ENCODE measurements at regions not wholly inside any gene's neighbourhood (a gene's known extent, or its start where the extent isn't known, plus 50 kb on each side); places are given as distances from the start of the nearest gene placed in this dataset.

GRCh38 chr5:123865641-123866040 is 353.7 kb downstream of the CSNK1G3 start:
- Histone ChIP-seq H3K9ac (ENCODE audit: insufficient read depth, low read length) (no peak overlapping the region), H3K27ac (ENCODE audit: insufficient read depth, low read length) (no peak overlapping the region), H2AFZ (ENCODE audit: low read length) (no peak overlapping the region), H3K79me2 (ENCODE audit: control insufficient read depth, insufficient read depth, low read length) (no peaks in the 10 kb centered on the region), H3K36me3 (ENCODE audit: control insufficient read depth, insufficient read depth, low read length) (no peaks in the 10 kb centered on the region), H3K4me2 (ENCODE audit: extremely low read depth, insufficient read depth, low read length) (no peak overlapping the region), H3K4me3 (replicated peaks in 1 of 4; ENCODE audit: control extremely low read depth in 1 of 4, insufficient read depth in 1 of 4, low read depth in 3 of 4, low read length in 4 of 4) (no peak overlapping the region), H3K4me1 (ENCODE audit: control insufficient read depth, extremely low read depth, insufficient read depth, low read length) (no peaks in the 10 kb centered on the region), H4K20me1 (ENCODE audit: control insufficient read depth, extremely low read depth, insufficient read depth, low read length) (no peaks in the 10 kb centered on the region), H3K27me3 (ENCODE audit: control insufficient read depth, insufficient read depth, low read length) (no peaks in the 10 kb centered on the region), H3K9me3 (ENCODE audit: control insufficient read depth, insufficient read depth, low read depth, low read length) (no peaks in the 10 kb centered on the region)
- TF ChIP-seq CTCF (conservative IDR thresholded peaks at IDR 0.05 in 1 of 2, IDR thresholded peaks at IDR 0.05 in 1 of 2; ENCODE audit: low read depth in 1 of 2, low read length in 2 of 2) (no peak), EZH2 (IDR thresholded peaks at IDR 0.05; ENCODE audit: low read length, missing control alignments) (no peak)
- peak in 1 of 2 donors; percentile 83 for DNase-seq (ENCODE audit: low read depth in 2 of 2)

GRCh38 chr5:123864578-123864977 is 352.6 kb downstream of the CSNK1G3 start:
- H3K9ac ChIP-seq (ENCODE audit: insufficient read depth, low read length), result no peak overlapping the region
- no peak for DNase-seq (ENCODE audit: low read depth in 2 of 2)
- H3K27me3 ChIP-seq (ENCODE audit: control insufficient read depth, insufficient read depth, low read length), result no peaks in the 10 kb centered on the region
- H2AFZ ChIP-seq (ENCODE audit: low read length), result no peak overlapping the region
- no peaks in the 10 kb centered on the region for H3K4me1 ChIP-seq (ENCODE audit: control insufficient read depth, extremely low read depth, insufficient read depth, low read length)
- H3K4me2 ChIP-seq (ENCODE audit: extremely low read depth, insufficient read depth, low read length), result no peak overlapping the region
- no peak for TF ChIP-seq CTCF (conservative IDR thresholded peaks at IDR 0.05 in 1 of 2, IDR thresholded peaks at IDR 0.05 in 1 of 2; ENCODE audit: low read depth in 1 of 2, low read length in 2 of 2)
- no peak for TF ChIP-seq EZH2 (IDR thresholded peaks at IDR 0.05; ENCODE audit: low read length, missing control alignments)
- H3K27ac ChIP-seq (ENCODE audit: insufficient read depth, low read length), result no peak overlapping the region
- no peaks in the 10 kb centered on the region for H4K20me1 ChIP-seq (ENCODE audit: control insufficient read depth, extremely low read depth, insufficient read depth, low read length)
- no peaks in the 10 kb centered on the region for H3K36me3 ChIP-seq (ENCODE audit: control insufficient read depth, insufficient read depth, low read length)
- no peaks in the 10 kb centered on the region for H3K79me2 ChIP-seq (ENCODE audit: control insufficient read depth, insufficient read depth, low read length)
- no peaks in the 10 kb centered on the region for H3K9me3 ChIP-seq (ENCODE audit: control insufficient read depth, insufficient read depth, low read depth, low read length)
- H3K4me3 ChIP-seq (replicated peaks in 1 of 4; ENCODE audit: control extremely low read depth in 1 of 4, insufficient read depth in 1 of 4, low read depth in 3 of 4, low read length in 4 of 4), result no peak overlapping the region

GRCh38 chr5:123858938-123859337 is 347.0 kb downstream of the CSNK1G3 start:
- TF ChIP-seq EZH2 (IDR thresholded peaks at IDR 0.05; ENCODE audit: low read length, missing control alignments) (no peak), CTCF (conservative IDR thresholded peaks at IDR 0.05 in 1 of 2, IDR thresholded peaks at IDR 0.05 in 1 of 2; ENCODE audit: low read depth in 1 of 2, low read length in 2 of 2) (no peak)

More at GRCh38 chr5:123858938-123859337, 347.0 kb downstream of the CSNK1G3 start:
- H3K27me3 ChIP-seq (ENCODE audit: control insufficient read depth, insufficient read depth, low read length), result no peaks in the 10 kb centered on the region
- no peaks in the 10 kb centered on the region for H3K79me2 ChIP-seq (ENCODE audit: control insufficient read depth, insufficient read depth, low read length)
- no peak overlapping the region for H3K4me2 ChIP-seq (ENCODE audit: extremely low read depth, insufficient read depth, low read length)
- no peak overlapping the region for H2AFZ ChIP-seq (ENCODE audit: low read length)
- H4K20me1 ChIP-seq (ENCODE audit: control insufficient read depth, extremely low read depth, insufficient read depth, low read length), result no peaks in the 10 kb centered on the region
- H3K9ac ChIP-seq (ENCODE audit: insufficient read depth, low read length), result no peak overlapping the region
- no peaks in the 10 kb centered on the region for H3K4me1 ChIP-seq (ENCODE audit: control insufficient read depth, extremely low read depth, insufficient read depth, low read length)
- no peak overlapping the region for H3K4me3 ChIP-seq (replicated peaks in 1 of 4; ENCODE audit: control extremely low read depth in 1 of 4, insufficient read depth in 1 of 4, low read depth in 3 of 4, low read length in 4 of 4)
- H3K9me3 ChIP-seq (ENCODE audit: control insufficient read depth, insufficient read depth, low read depth, low read length), result no peaks in the 10 kb centered on the region
- H3K27ac ChIP-seq (ENCODE audit: insufficient read depth, low read length), result no peak overlapping the region
- no peak for DNase-seq (ENCODE audit: low read depth in 2 of 2)
- no peaks in the 10 kb centered on the region for H3K36me3 ChIP-seq (ENCODE audit: control insufficient read depth, insufficient read depth, low read length)

All from fibroblast of lung (primary cell).